Amniotic stem cell (primary cell): ENCODE measurements at regions not wholly inside any gene's neighbourhood (a gene's known extent, or its start where the extent isn't known, plus 50 kb on each side); places are given as distances from the start of the nearest gene placed in this dataset.

Experiments used
- DNase-seq: peaks from one replicate; lab custom pipeline; 2025; lab: John Stamatoyannopoulos, UW

- no peak for DNase-seq
Measured at GRCh38 chr11:28981381-28981780, 873.2 kb downstream of the METTL15 start.

DNA sequence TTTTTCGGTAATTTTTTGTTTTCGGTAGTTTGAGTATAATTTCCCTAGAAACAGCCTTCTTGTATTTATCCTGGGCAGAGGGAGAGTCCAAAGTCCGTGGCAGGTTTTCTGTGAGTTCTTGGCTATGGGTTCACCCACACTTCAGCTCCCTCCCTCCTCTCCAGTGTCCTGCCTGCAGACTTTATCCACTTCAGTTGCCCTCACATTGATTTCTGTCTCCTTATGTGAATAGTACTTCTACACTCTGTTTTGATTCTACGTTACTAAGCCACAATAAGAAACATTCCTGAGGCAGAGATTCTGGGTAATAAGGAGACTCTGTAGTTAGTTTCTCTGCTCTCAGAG, 868.6 kb downstream of the METTL15 start:
- no peak for DNase-seq

- no peak for DNase-seq
Measured at GRCh38 chr11:28976012-28976800, 868.0 kb downstream of the METTL15 start.

DNA sequence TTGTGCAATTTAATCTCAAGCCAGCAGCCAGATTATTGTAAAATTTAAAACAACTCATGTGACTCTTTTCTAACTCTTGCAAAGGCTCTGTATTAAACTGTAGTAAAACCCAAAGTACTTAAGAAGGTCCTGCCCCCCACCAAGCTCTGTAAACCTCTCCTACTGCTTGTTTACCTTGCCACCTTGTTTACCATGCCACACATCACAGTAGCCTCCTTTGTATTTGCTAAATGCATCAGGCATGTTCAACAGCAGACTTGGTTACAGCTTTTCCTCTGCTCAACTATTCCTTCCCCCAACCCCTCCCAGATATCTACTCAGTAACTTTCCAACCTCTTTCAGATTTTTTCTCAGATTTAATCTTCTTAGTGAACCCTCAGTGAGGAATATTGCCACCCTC, 861.6 kb downstream of the METTL15 start:
- no peak for DNase-seq

GRCh38 chr11:28966951-28967350, 858.8 kb downstream of the METTL15 start:
- DNase-seq, result no peak

DNA sequence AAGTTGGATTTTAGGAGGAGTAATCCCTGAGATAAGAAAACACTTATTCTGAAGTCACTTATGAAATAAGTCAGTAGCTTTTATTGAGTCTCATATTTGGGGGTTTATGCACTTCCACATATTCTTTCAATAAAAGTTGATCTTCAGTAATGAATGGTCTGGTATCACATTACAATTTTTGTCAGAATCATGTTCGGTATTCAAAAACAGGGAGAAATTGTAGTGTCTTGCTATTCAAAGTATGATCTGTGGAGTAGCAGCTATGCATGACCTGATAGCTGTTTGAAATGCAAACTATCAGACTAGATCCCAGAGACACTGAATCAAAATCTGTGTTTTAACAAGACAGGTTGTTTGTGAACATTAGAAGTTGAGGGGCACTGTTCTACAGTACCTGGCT, 857.6 kb downstream of the METTL15 start:
- no peak for DNase-seq

DNA sequence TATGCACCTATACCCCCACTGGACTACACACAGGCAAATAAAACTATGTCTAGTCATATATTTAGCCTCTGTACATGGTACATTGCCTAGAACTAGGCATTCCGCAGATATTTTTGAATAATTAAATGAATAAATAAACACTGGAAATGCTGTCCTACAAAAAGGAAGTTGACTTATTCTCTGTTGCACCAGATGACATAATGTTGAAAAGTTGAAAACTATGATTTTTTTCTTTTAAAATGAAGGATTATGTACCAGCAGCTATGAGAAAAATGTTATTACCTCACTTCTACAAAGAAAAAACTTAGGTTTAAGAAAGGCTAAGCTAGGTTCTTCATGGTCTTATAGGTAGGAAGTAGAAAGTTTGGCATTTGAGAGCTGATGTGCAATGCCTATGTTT, 856.6 kb downstream of the METTL15 start:
- DNase-seq, result no peak

- DNase-seq, result no peak
Measured at GRCh38 chr11:28963187-28963586, 855.0 kb downstream of the METTL15 start.

GRCh38 chr11:28962502-28962901, 854.3 kb downstream of the METTL15 start:
- no peak for DNase-seq

DNA sequence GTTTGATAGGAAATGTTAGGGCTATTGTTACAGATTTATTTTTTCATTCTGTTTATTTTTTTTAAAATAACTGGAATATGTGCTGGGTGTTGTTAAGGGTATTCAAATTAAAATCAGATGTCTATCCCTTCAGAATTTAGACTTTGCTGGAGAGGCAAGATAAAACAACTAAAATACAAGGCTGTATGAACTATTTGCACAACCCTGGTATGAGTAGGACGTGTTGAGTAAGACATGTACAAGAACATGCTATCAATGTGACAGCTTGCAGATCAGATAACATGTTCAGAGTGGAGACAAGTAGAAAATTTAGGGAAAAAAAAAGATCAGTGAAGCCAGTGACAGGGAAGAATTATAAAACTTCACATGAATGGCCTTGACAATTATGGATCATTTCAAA, 853.5 kb downstream of the METTL15 start:
- no peak for DNase-seq

GRCh38 chr11:28956446-28956845, 848.3 kb downstream of the METTL15 start:
- DNase-seq, result no peak

- DNase-seq, result no peak
Measured at GRCh38 chr11:28951191-28951590, 843.0 kb downstream of the METTL15 start.

GRCh38 chr11:28939381-28939780, 831.2 kb downstream of the METTL15 start:
- DNase-seq, result no peak

- no peak for DNase-seq
Measured at GRCh38 chr11:28938091-28938490, 829.9 kb downstream of the METTL15 start.

GRCh38 chr11:28932940-28933339, 824.8 kb downstream of the METTL15 start:
- no peak for DNase-seq

DNA sequence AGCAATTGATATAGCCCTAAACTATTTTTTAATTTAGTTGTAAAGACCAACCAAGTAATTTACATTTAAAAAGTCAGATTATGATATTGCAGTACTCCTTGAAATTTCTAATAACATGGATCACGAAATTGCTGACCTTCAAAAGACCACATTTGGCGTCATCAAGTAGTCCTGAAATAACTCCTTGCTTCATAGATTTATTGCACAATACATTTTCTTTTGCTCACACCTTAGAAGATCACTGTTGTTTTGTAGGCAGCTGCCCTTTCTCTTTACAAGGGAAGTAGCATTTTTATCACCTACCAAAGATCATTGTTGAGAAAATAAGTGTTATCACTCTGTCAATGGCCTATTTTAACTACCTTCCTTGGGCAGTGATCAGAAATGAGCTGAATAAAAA, 815.8 kb downstream of the METTL15 start:
- no peak for DNase-seq

DNA sequence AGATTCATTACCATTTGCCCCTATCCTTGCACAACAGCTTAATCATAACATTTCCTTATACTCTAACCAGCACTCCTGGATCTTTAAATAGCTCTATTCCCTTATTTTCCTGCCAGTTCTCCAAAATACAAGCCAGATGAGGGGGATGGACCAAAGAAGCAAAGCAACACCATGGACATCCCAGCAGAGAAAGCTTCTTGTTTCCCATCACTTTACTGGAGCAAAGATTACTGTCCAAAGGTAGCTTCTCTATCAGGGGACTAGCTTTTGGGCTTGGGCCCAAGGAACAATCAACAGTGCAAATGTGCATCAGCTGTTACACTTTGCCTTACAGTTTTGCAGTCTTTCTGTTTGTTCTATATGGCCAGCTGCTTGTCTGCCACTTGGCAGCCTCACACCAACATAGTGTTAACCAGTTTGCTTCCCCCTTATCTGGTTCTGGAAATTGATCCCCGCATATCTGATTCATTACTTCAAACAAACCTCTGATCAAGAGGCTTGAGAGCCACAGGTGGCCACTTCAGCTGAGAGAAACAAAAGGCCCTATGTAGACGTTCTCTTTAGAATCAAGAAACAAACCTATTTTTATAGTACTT, 814.3 kb downstream of the METTL15 start:
- no peak for DNase-seq

DNA sequence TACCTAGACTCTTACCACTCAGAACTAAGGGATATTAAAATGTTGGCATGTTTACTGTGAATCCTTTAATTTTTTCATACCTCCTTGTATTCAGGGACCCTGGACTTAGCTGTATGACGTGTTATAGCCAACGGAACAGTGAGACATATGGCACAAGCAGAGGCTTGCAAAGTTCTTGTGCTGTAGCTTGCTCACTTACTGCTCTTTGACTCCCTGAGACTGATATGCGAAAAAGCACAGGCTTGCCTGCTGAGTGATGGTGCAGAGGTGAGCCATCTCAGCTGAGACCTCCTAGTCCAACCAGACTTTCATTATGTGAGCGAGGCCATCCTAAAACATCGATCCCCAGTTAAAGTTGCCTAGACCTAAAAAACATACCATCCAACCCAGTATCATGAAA, 811.0 kb downstream of the METTL15 start:
- DNase-seq, result no peak

GRCh38 chr11:28913883-28914282, 805.7 kb downstream of the METTL15 start:
- no peak for DNase-seq

DNA sequence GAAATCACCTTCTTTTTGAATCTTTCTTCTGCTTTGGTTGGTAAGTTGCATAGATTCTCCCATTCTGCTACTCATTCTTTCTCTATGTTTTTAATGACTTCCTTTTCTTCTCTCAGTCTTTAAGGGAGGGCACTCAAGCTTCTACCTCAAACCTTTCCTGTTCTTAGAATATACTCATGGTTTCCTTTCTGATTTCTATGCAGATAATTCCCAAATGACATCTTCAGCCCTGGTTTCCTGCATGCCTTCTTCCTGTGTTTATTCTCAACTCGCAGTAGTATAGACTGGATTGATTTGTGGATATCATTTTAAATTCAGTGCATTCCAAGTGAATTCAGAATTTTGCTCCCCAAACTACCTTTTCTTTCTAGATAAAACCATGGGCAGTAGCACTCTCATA, 803.6 kb downstream of the METTL15 start:
- DNase-seq, result no peak

- DNase-seq, result no peak
Measured at GRCh38 chr11:28910926-28911325, 802.7 kb downstream of the METTL15 start.

GRCh38 chr11:28903716-28904115, 795.5 kb downstream of the METTL15 start:
- DNase-seq, result no peak

DNA sequence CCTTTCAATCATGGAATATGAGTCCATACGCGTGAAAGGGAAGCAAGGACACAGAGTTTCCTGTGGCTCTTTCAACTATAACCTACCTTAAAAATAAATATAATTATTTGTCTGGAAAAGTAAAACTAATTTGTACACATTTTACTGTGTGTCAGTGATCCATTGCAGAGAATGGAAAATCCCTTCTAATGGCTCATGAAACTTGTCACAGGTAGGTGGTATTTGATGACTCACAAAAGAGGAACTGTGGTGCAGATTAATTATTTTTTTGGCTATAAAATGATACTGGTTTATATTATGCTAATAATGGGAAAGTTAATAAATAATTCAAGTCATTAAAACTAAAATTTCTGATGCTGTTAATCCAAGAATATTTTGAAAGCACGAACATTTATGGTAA, 792.2 kb downstream of the METTL15 start:
- DNase-seq, result no peak

GRCh38 chr11:28899706-28900105, 791.5 kb downstream of the METTL15 start:
- DNase-seq, result no peak
